ENCODE measurements at regions not wholly inside any gene's neighbourhood (a gene's known extent, or its start where the extent isn't known, plus 50 kb on each side); places are given as distances from the start of the nearest gene placed in this dataset.

DNA sequence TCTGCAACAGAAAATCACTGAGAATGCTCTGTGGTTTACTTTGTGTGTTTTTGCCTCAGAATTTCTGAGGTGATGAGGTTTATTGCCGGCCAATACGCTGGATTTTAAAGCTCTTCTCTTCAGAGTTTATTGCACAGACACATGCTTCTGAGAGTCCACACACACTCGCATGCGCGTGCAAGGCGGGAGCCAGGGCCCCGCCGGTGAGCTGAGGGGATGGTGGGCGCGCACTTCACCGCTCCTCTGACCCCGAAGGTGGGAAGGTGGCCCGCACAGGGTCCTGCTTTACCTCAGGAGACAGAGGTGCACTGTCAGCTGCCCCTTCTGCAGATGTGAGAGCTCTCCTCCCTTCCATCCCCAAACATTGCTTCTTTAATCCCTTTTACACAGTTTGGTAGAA lies 158.4 kb upstream of the MAGI3 start:
- no peak overlapping the region for H3K4me3 ChIP-seq (ENCODE audit: low read depth, low read length)
- in situ Hi-C loops (cut with HindIII; ENCODE audit: low sequenced_read_pairs), result no loop called here
- TF ChIP-seq, protein P1, sequence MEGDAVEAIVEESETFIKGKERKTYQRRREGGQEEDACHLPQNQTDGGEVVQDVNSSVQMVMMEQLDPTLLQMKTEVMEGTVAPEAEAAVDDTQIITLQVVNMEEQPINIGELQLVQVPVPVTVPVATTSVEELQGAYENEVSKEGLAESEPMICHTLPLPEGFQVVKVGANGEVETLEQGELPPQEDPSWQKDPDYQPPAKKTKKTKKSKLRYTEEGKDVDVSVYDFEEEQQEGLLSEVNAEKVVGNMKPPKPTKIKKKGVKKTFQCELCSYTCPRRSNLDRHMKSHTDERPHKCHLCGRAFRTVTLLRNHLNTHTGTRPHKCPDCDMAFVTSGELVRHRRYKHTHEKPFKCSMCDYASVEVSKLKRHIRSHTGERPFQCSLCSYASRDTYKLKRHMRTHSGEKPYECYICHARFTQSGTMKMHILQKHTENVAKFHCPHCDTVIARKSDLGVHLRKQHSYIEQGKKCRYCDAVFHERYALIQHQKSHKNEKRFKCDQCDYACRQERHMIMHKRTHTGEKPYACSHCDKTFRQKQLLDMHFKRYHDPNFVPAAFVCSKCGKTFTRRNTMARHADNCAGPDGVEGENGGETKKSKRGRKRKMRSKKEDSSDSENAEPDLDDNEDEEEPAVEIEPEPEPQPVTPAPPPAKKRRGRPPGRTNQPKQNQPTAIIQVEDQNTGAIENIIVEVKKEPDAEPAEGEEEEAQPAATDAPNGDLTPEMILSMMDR (IDR thresholded peaks at IDR 0.05; ENCODE audit: low read depth, low read length), result no peak
- DNase-seq (ENCODE audit: low read depth, low spot score), result no peak

DNA sequence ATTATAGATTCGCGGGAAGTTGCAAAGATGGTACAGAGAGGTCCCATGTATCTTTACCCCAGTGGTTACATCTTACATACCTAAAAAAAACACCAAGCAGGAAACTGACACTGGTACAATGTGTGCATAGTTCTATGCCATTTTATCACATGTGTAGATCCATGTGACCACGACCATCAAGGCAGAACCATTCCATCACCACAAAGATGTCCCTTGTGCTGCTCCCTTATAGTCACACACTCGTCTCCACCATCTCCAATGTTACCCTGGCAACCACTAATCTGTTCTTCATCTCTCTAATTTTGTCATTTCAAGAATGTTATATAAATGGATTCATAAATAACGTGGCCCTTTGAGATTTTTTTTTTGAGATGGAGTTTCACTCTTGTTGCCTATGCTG lies 156.9 kb upstream of the MAGI3 start:
- no peak for DNase-seq (ENCODE audit: low read depth, low spot score)
- TF ChIP-seq, protein P1 (IDR thresholded peaks at IDR 0.05; ENCODE audit: low read depth, low read length), result no peak
- in situ Hi-C loops (cut with HindIII; ENCODE audit: low sequenced_read_pairs), result no loop called here
- H3K4me3 ChIP-seq (ENCODE audit: low read depth, low read length), result no peak overlapping the region

DNA sequence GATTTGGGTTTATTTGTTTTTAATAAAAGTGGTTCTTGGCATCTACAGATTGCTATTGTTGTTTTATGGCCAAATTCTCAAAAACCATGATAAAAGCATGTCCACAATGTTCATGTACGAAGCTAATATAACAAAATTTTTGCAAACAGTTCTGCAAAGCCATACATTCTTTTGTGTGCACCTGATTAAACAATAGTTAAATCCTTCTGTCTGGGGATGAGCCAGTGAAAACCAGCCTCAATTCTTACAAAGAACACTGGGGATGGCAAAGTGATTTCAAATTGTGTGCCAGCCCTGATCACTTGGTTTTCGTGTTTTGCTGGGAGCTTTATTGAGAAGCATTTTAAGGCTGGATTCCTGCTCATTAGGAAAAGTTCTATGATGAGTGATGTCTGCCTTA lies 149.1 kb upstream of the MAGI3 start:
- TF ChIP-seq, protein P1 (IDR thresholded peaks at IDR 0.05; ENCODE audit: low read depth, low read length), result no peak
- DNase-seq (ENCODE audit: low read depth, low spot score), result no peak
- in situ Hi-C loops (cut with HindIII; ENCODE audit: low sequenced_read_pairs), result no loop called here
- no peak overlapping the region for H3K4me3 ChIP-seq (ENCODE audit: low read depth, low read length)

DNA sequence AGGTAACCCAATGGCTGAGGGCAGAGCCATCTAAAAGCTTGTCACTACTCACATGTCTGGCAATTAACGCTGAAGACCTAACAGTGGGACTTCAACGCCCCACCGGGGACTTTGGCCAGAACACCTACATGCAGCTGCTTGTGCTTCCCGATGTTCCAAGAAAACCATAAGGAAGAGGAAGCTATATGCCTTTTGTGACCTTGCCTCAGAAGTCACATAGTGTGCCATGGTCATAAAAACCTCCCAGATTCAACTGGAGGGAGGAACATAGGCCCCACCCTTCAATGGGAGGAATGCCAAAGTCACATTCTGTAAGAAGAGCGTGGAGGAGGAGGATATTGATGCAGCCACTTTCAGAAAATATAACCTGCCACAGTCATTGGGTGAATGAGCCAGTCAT lies 147.8 kb upstream of the MAGI3 start:
- H3K4me3 ChIP-seq (ENCODE audit: low read depth, low read length), result no peak overlapping the region
- TF ChIP-seq, protein P1 (IDR thresholded peaks at IDR 0.05; ENCODE audit: low read depth, low read length), result no peak
- DNase-seq (ENCODE audit: low read depth, low spot score), result no peak
- in situ Hi-C loops (cut with HindIII; ENCODE audit: low sequenced_read_pairs), result no loop called here

DNA sequence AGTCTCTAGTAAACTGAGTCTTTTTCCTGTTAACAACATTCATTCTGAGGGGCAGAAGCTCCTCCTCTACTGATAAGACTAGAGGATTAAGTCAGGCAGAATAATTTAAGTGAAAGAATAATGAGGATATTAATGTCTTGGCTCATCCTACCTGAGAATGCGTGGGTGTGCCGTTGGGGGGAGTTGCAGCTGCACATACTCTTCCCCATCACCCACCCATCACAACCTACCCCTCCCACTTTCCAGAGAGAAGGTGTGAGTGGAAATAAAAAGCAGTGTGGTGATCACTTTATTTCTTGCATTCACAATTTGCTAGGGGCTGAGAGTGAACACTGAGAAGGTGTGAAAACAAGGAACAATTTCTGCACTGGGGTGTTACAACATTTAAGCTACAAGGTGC lies 146.8 kb upstream of the MAGI3 start:
- in situ Hi-C loops (cut with HindIII; ENCODE audit: low sequenced_read_pairs), result no loop called here
- TF ChIP-seq, protein P1 (IDR thresholded peaks at IDR 0.05; ENCODE audit: low read depth, low read length), result no peak
- no peak for DNase-seq (ENCODE audit: low read depth, low spot score)
- H3K4me3 ChIP-seq (ENCODE audit: low read depth, low read length), result no peak overlapping the region

DNA sequence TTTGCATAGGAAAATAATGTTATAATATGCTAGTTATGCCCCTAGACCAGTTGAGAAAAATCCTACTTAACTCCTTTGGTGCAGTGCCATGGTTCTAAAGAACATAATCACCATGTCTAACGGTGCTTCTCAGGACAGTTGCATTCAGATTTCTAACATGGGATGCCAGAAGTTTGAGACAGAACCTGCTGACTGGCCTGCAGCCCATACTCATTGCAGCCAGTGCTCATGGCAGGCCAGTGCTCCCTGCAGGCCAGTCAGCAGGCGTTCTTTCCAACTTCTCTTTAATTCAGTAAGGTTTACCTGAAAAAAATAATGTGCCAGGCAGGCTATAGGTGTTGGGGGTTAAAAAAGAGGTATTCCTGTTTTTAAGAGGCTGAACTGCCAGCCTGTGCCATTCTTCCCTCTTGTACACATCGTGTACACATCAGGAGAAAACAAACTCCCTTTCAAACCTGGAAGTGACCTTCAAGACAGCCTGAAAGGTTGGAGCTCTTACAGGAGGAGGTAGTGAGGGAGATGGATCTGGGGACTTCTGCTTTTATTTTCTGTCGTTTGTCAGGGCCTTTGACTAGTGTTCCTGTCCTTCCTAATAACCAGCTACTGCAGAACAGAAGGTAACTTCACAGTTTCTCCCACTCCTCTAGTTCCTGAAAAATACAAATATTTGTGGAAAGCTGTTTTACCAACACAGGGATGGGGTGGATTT lies 146.0 kb upstream of the MAGI3 start:
- H3K4me3 ChIP-seq (ENCODE audit: low read depth, low read length), result no peak overlapping the region
- TF ChIP-seq, protein P1 (IDR thresholded peaks at IDR 0.05; ENCODE audit: low read depth, low read length), result no peak
- in situ Hi-C loops (cut with HindIII; ENCODE audit: low sequenced_read_pairs), result no loop called here
- DNase-seq (ENCODE audit: low read depth, low spot score), result no peak

Data from astrocyte of the spinal cord (primary cell).